GM21723 (cell line): ENCODE measurements at regions not wholly inside any gene's neighbourhood (a gene's known extent, or its start where the extent isn't known, plus 50 kb on each side); places are given as distances from the start of the nearest gene placed in this dataset.

Experiments used
- ATAC-seq: cut with Tn5 transposase; IDR thresholded peaks from one replicate; pipeline ENCODE4 v1.9.1; 2021; ENCODE audit warnings: mild to moderate bottlenecking, moderate library complexity; ENCODE audit not compliant: unreplicated experiment

DNA sequence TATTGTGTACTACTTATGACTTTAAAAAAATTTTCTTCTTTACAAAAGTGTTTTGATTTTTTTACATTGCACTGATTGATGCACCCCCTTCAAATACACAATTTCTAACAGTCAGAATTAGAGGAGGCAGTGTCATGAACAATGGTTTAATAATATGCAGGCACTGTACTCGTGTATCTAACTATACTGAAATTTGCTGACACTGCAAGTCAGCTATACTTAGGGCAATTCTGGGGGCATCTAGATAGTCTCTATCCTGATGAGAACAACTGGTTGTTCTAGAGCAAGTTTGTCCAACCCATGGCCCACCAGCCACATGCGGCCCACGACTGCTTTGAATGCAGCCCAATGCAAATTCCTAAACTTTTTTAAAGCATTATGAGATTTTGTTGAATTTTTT is 375.6 kb downstream of the BCKDHB start:
- ATAC-seq: no peak

GRCh38 chr6:80480421-80481157 is 374.1 kb downstream of the BCKDHB start:
- peak; percentile 68 for ATAC-seq

- no peak for ATAC-seq
Observed at GRCh38 chr6:80478030-80478429, 371.6 kb downstream of the BCKDHB start.

- no peak for ATAC-seq
Observed at GRCh38 chr6:80477591-80477990, 371.1 kb downstream of the BCKDHB start.

DNA sequence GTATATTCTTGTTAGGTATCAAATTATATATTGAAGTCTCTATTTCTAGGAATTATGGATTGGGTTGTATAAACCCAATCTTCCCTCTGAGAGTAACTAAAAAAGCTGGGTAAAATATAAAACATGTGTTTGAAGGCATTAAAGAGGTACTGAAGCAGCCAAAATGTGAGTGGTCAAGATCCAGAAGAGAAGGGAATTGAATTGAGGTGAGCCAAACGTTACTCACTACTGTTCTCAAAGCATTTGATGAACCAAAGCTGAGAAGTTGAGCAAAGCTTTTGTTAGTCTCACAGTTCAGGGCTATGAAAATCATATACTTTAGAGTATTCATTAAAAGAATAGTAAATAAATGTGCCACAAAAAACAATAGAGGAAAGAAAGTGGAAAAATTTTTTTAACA is 365.8 kb downstream of the BCKDHB start:
- ATAC-seq: no peak

DNA sequence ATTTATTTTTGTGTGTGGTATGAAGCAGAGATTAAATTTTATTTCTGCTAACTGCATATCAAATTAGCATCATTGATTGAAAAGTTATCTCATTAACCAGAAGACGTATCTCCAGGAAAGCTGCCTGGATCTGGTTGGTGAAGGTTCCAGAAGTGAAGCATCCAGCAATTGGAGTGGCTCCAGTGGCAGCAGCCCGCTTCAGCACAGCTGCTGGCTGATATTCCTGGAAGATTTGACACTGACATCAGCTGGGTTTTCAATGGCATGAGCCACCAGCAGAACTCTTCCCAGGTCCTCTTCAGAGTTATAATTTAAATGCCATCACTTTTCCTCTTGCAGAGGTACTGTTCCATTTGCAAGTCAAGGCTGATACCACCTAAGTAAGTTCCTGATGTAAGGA is 363.5 kb downstream of the BCKDHB start:
- ATAC-seq: no peak

DNA sequence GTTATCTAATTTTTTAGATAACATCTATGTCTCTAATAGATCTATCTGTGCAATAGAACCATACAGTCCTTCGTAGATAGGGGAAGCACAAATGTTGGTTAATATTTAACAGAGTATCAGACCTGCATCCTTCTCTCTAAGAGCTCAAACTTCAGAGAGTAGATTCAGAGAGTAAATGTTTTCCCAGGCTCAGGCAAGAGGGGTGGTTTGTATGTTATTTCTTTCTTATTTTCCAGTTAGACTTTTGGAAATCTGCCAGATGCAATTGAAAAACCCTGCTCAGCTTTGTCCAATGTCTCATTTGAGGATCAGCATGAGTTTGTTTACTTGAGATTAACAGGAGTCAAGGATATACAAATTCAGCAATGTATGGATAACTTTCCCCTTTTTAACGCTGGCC is 361.9 kb downstream of the BCKDHB start:
- no peak for ATAC-seq

DNA sequence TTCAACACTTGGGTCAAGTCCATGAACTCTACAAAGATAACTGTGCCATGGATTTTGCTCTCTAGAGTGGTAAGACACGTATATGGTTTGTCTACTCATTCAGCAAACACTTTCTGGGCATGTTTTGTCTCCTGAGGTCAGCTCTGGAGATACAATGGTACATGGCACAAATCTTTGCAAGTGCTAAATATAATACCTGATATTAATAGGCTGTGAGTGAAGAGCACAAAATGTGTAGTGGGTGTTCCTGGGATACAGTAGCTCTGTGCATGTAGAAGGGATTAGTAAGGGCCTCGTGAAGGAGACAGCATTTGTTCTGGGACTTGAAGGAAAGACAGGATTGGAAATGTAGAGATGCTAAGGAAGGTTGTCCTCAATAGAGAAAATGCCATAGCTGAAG is 360.9 kb downstream of the BCKDHB start:
- no peak for ATAC-seq

DNA sequence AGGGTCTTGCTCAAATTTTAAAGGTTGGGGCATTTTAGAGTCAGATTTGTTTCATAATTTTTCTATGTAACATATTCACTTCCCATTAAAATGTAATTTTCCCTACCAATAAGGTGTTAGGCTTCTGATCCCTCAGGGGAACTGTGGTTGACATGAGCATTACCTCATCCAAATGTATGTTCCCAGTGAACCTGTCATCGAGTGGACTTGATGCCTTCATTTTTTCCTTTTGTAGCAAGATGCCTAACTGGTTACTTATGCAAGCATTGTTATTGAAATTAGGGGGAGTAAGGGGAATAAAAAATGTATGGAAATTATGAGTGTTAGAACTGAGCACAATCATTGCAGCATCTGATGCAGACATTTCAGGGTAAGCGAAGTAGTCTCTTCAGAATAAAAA is 360.5 kb downstream of the BCKDHB start:
- no peak for ATAC-seq

DNA sequence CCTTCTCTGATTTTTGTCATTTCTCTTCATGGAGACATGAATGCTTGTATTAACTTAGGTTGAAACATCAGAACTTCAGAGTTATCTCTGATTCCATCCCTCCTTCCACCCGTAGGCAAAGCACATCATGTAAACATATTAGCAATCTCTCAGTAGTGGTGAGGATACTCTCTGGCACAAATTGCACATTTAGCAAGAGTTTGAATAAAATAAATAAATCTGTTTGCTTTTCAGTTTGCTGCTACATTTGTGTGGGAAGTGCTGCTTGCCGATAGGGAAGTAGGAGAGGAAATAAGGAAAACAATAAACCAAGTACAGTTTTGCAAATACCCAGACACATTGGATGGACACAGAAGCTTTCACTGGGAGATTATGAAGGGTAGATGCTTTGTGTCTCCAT is 359.0 kb downstream of the BCKDHB start:
- ATAC-seq: no peak

- no peak for ATAC-seq
Observed at GRCh38 chr6:80464901-80465300, 358.4 kb downstream of the BCKDHB start.

GRCh38 chr6:80463197-80463596 is 356.7 kb downstream of the BCKDHB start:
- no peak for ATAC-seq

DNA sequence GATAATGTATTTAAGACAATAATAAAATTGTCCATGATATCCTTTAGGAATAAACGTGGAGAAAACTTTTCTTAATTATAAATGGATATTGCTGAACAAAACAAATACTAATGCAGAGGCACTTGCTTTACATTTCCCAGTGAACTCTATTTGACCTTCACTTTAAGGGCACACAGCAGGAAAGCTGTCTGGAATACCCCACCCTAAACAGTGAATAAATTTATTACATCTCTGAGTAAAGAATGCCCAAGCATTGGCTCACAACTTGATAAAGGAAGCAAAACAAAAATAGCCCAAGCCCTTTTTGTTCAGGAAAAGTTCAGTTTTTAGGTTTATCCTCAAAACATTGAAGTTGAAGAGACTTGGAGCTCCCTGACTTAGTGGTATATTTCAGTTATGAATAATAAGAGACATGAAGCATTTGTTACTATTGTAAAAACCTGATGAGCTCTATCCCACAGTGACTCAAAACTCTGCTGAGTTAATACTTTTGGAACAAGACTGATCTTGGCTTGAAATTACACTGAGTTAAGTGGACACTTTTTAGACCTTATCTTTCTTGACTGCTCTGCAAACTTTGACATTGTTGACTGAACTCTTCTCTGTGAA is 353.9 kb downstream of the BCKDHB start:
- no peak for ATAC-seq

DNA sequence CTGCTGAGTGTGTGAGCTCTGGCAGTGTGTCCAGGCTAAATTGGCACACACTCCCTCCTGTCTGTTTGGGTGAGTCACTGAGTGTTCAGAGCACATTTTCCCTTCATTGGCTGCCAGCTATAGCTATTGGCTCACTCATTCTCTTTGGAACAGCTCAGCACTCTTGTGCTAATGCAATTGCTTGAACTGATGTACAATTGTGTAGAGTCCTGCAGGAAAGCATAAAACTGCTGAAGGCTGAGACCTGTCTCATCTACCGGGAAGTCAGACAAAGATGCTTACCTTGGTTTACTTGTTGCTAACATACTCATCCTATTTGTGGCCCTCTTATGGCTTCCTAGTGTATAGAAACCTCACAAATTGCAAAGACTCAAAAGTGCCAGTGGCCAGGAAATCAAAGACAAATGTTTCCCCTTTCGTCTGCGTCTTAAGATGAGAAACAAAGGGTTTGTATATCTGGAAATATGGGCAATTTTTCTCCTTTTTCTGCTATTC is 351.0 kb downstream of the BCKDHB start:
- ATAC-seq: no peak

GRCh38 chr6:80456724-80457438 is 350.4 kb downstream of the BCKDHB start:
- no peak for ATAC-seq

DNA sequence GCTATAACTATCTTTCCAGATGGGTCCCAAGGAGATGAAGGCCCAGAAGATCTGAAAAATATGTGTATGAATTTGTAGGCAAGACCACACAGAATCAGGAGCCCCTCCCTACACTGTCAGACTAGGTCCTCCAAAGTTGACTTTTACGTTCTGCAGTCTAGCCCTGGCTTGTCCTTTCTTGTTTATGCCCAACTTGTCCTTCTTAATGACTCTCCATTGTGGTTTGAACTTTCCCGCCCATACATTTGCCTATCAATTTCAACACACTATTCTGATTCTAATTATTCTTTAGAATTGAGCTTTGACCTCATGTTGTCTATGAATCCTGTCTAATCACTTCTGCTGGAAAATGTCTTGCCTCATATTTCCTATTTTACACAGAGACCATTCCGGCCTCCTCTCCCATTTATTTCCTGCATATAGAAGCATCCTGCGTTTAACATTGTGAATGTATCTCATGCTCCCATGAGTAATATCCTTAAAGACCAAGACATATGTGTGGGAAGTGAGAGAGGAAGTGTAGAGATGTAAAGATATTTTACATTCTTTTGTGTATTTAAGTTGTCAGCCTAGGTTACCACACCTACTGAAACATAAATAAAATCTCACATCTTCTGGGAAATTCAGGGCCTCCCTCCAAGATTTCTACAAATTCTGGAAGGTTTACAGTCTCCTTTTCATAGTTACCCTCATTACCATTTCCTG is 348.3 kb downstream of the BCKDHB start:
- ATAC-seq: no peak

- peak; percentile 60 for ATAC-seq
Observed at GRCh38 chr6:80454197-80454596, 347.7 kb downstream of the BCKDHB start.

DNA sequence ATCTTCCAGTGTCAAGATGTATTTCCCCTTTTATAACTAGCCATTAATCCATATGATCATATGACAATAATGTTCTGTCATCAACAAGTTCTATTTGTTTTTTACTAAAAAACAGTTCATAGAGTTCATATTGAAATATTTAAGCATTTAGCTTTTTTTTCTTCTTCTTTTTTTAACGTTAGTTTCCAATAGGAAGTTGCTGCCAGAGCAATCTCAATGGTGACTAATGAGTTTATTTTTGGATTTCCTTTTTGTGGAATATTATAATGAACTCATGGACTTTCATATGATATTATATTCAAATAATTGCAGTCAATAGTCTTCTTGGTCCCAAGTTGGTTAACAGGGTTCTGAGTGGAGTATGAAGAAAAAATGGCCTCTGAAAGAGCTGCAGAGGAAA is 343.3 kb downstream of the BCKDHB start:
- no peak for ATAC-seq

DNA sequence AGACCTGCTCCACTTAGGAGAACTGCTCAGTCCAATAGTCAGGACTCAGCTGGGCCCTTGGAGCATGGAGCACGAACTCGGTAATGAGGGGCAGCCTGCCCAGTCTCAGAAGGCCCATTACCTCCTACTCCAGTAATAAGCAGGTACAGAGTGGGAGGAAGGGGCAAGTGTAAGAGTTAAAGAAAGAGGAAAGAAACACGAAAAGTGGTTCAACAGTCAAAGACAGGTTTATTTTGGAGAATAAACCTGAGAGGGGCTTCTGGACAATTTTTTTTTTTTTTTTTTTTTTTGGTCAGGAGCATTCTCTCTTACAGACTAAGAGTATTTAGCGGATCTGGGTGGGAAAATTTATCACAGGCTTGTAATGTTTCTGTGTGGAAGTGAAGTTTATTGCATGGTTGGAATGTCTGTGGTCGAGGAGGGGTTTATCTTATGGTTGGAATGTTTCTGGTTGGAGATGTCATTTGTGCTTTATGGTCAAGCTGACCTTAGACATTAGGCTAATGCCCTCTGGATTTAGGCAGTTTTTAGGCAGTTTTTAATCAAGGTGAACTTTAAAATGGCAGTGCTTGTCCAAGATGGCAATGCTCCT is 340.1 kb downstream of the BCKDHB start:
- no peak for ATAC-seq

GRCh38 chr6:80445751-80446150 is 339.3 kb downstream of the BCKDHB start:
- no peak for ATAC-seq

- ATAC-seq: no peak
Observed at GRCh38 chr6:80442366-80442765, 335.9 kb downstream of the BCKDHB start.
